ENCODE measurements at regions not wholly inside any gene's neighbourhood (a gene's known extent, or its start where the extent isn't known, plus 50 kb on each side); places are given as distances from the start of the nearest gene placed in this dataset.

DNA sequence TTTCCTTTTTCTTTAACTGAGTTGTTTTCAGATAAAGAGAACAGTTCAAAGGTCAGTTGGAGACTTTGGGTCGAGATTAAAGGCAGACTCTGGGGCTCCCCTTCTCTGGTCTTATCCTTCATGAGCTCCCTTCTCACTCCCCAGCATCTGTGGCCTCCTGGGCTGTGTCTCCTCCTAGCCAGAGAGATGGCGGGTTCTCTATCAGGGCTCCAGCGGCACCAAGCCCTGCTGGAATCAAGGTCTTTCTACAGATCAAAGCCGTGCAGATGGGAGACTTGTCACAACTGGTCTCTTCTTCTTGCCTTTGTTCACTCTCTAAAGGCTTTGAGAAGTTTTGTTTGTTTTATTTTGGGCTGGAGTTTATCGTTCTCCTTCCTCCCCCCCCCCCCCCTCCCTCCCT lies 373.7 kb upstream of the C1orf174 start:
- TF ChIP-seq ELF4 (IDR thresholded peaks at IDR 0.05) (no peak), FOXK2 (IDR thresholded peaks at IDR 0.05) (no peak)
